ENCODE measurements at regions not wholly inside any gene's neighbourhood (a gene's known extent, or its start where the extent isn't known, plus 50 kb on each side); places are given as distances from the start of the nearest gene placed in this dataset.
"Not testable (repeated sequence)": the region's sequence is repeated elsewhere in the genome, so short reads cannot be mapped to it uniquely, and the experiment has no call there.

DNA sequence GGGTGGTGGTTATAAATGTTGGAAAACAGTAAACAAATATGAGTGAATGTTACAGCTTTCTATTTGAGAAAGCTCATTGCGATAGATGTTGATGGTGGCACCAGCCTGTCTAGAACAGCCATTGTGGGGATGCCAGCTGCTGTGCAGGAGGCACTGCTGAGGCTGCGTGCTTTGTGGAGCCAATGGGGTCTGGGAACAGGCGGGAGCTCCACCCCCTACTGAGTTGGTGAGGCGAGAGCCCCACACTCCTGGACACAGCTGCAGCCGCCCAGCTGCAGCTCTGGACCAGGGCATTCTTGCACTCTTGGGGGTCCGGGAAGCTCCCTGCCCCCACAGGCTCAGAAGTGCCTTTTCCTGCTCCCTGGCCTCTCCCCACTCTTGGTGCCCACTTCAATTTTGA is 1147.1 kb upstream of the LRRTM3 start:
- TF ChIP-seq, protein P1, sequence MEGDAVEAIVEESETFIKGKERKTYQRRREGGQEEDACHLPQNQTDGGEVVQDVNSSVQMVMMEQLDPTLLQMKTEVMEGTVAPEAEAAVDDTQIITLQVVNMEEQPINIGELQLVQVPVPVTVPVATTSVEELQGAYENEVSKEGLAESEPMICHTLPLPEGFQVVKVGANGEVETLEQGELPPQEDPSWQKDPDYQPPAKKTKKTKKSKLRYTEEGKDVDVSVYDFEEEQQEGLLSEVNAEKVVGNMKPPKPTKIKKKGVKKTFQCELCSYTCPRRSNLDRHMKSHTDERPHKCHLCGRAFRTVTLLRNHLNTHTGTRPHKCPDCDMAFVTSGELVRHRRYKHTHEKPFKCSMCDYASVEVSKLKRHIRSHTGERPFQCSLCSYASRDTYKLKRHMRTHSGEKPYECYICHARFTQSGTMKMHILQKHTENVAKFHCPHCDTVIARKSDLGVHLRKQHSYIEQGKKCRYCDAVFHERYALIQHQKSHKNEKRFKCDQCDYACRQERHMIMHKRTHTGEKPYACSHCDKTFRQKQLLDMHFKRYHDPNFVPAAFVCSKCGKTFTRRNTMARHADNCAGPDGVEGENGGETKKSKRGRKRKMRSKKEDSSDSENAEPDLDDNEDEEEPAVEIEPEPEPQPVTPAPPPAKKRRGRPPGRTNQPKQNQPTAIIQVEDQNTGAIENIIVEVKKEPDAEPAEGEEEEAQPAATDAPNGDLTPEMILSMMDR (conservative IDR thresholded peaks at IDR 0.05; ENCODE audit: low read depth, low read length): no peak
- DNase-seq (ENCODE audit: low read depth): no peak
- H3K4me3 ChIP-seq (ENCODE audit: low read depth, low read length): no peak overlapping the region

DNA sequence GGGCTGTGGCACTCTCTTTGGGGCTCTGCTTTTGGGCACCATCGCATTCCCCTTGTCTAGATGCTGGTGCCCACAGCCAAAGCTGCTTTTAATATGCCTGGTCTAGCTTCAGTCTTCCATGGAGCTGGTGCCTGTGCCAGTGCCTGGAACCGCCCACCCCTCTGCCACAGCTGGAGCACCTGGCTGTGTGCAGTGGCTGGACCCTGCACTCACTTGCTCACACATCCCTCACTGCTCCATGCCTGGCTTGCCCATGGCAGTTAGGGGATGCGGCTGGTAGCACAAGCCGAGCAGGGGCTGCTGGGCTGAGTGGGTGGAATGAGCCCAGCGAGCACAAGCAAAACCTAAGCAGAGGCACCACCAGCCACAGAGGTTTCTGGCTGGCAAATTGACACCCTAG is 1145.9 kb upstream of the LRRTM3 start:
- TF ChIP-seq, protein P1 (conservative IDR thresholded peaks at IDR 0.05; ENCODE audit: low read depth, low read length): no peak
- DNase-seq (ENCODE audit: low read depth): no peak
- no peak overlapping the region for H3K4me3 ChIP-seq (ENCODE audit: low read depth, low read length)

DNA sequence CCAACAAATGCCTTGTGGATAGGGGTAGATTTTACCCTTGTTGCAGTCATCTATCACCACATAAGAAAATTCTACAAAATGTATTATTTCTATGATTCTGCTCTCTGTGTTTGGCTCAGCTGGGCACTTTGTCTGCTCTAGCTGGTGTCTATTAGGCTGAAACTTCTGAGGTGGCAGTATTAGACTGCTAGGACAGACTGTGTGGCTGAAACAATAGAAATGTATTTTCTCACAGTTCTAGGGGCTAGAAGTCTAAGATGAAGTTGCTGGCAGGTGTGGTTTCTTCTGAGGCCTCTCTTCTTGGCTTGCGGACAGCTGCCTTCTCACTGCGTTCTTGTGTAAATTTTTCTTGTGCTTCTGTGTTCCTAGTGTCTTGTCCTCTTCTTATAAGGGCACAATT is 1139.6 kb upstream of the LRRTM3 start:
- TF ChIP-seq, protein P1 (conservative IDR thresholded peaks at IDR 0.05; ENCODE audit: low read depth, low read length): no peak
- DNase-seq (ENCODE audit: low read depth): no peak
- H3K4me3 ChIP-seq (ENCODE audit: low read depth, low read length): no peak overlapping the region

DNA sequence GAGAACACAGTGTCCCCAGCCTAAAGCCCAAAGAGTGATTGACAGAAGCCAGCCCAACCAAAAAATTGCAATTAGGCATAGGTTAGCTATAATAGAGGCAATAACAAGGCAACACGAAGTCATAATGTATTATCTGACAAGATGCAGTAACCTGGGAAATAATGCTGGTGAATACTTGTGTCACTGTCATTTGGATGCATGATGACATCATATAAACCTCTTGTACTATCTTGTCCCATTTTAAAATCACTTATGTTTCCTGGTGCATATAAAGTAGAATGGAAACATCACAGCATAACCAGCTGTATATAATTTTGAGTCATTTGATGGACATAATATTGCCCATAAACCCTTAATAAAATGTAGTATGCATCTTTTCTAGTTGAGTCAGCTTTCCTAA is 1138.3 kb upstream of the LRRTM3 start:
- no peak for DNase-seq (ENCODE audit: low read depth)
- no peak overlapping the region for H3K4me3 ChIP-seq (ENCODE audit: low read depth, low read length)
- TF ChIP-seq, protein P1 (conservative IDR thresholded peaks at IDR 0.05; ENCODE audit: low read depth, low read length): no peak

DNA sequence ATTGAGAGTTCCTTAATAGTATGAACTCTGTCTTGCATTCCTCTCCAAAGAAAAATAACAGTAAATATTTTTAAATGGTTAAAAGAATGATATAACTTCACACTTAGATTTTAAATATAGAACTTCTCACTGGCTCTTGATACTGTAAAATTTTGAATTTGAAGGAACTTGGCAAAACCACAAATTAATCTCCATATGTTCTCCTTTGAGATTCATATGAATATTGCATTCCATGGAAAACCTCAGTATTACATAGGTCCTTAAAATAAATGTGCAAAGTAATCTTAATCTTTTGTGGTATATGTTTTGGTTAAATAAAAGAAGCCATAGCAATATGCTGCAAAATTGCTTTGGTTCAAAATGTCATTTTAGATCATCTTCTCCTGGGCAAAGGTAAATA is 1137.6 kb upstream of the LRRTM3 start:
- TF ChIP-seq, protein P1 (conservative IDR thresholded peaks at IDR 0.05; ENCODE audit: low read depth, low read length): no peak
- no peak overlapping the region for H3K4me3 ChIP-seq (ENCODE audit: low read depth, low read length)
- no peak for DNase-seq (ENCODE audit: low read depth)

DNA sequence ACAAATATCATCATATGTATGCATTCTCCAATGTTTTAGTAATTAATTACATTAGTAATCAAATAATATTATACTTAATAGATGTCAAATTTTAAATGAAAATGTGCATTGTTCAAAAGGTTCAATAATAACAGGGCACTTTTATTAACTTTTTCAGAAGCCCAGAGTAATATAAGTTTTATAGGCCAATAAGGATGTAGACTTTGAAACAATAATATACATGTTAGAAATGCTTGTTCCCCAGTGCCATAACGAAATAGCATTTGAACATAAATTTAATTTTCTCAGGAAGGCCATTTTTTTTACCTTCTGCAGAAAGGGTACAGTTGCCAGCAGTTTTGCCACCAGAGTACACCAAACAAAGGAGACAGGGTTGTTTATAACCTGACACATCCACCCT is 1133.9 kb upstream of the LRRTM3 start:
- TF ChIP-seq, protein P1 (conservative IDR thresholded peaks at IDR 0.05; ENCODE audit: low read depth, low read length): no peak
- no peak overlapping the region for H3K4me3 ChIP-seq (ENCODE audit: low read depth, low read length)
- DNase-seq (ENCODE audit: low read depth): no peak

DNA sequence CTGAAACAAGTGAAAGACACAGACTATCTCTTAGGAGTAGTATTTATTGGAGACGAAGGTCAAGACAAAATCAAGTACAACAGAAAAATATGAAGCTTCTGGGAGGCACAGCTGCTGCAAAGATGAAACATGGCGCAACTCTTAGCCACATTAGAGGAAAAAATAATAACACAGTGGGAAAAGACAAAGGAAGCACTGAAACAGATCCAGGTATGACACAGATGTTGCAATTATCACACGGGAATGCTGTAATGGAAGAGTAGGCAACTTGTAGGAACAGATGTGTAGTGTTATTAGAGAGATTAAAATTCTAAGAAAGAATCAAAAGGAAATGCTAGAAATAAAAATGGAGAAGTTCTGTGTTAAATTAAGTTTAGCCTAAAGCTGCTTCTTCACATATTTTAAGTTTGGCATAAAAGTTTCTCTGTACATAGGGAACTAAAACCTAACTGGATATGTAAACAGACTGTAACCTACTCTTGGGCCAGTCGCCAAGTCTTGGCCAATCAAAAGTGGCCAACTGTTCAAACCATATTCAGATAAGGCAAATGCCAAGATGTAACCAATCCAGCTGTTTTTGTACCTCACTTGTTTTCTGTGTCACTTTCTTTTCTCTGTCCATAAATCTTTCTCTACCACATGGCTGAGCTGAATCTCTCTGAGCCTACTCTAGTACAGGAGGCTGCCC is 1132.0 kb upstream of the LRRTM3 start:
- H3K4me3 ChIP-seq (ENCODE audit: low read depth, low read length): no peak overlapping the region
- no peak for DNase-seq (ENCODE audit: low read depth)
- TF ChIP-seq, protein P1 (conservative IDR thresholded peaks at IDR 0.05; ENCODE audit: low read depth, low read length): no peak

DNA sequence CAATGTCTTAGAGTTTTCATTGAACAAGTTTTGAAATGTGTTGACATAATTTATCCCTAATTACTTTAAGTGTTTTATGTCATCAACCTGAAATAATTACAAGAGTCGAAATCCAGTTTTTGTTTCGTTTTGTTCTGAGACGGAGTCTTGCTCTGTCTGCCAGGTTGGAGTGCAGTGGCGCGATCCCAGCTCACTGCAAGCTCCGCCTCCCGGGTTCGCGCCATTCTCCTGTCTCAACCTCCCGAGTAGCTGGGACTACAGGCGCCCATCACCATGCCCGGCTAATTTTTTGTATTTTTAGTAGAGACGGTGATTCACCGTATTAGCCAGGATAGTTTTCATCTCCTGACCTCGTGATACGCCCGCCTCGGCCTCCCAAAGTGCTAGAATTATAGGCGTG is 1131.0 kb upstream of the LRRTM3 start:
- not testable (repeated sequence) for DNase-seq (ENCODE audit: low read depth); H3K4me3 ChIP-seq (ENCODE audit: low read depth, low read length)

Data from epithelial cell of proximal tubule (primary cell).